DOHH2 (cell line): ENCODE measurements at regions not wholly inside any gene's neighbourhood (a gene's known extent, or its start where the extent isn't known, plus 50 kb on each side); places are given as distances from the start of the nearest gene placed in this dataset.

Experiments
- H3F3A ChIP-seq: fragments of 200-600 bp; sonication (generic), shearing (Covaris generic); 2 replicates; pipeline ENCODE4 v1.6.0; 2016; ENCODE audit warnings: antibody characterized with exemption, mild to moderate bottlenecking; ENCODE audit not compliant: control insufficient read depth, insufficient read depth
- H3K27ac ChIP-seq: fragments of 200-600 bp; sonication (generic); 2 replicates; pipeline ENCODE4 v1.5.1; 2014; ENCODE audit warnings: low read depth, mild to moderate bottlenecking, low read length, moderate library complexity
- H3K27me3 ChIP-seq: fragments of 200-600 bp; sonication (generic); 2 replicates; pipeline ENCODE4 v1.6.1; 2014; ENCODE audit warnings: mild to moderate bottlenecking, low read length, mixed read lengths; ENCODE audit not compliant: control insufficient read depth
- H3K36me3 ChIP-seq: fragments of 200-600 bp; sonication (generic); 2 replicates; pipeline ENCODE4 v1.6.1; 2014; ENCODE audit warnings: mild to moderate bottlenecking, low read length, moderate library complexity, mixed read lengths; ENCODE audit not compliant: control insufficient read depth
- H3K4me1 ChIP-seq: fragments of 200-600 bp; sonication (generic); 2 replicates; pipeline ENCODE4 v1.6.1; 2014; ENCODE audit warnings: mild to moderate bottlenecking, low read length, mixed read lengths; ENCODE audit not compliant: control insufficient read depth
- H3K4me2 ChIP-seq: fragments of 200-600 bp; sonication (generic); 2 replicates; pipeline ENCODE4 v1.6.0; 2014; ENCODE audit warnings: mild to moderate bottlenecking, low read length, moderate library complexity
- H3K4me3 ChIP-seq: fragments of 200-600 bp; sonication (generic); 2 replicates; pipeline ENCODE4 v1.5.1; 2014; ENCODE audit warnings: mild to moderate bottlenecking, low read length, mixed read lengths
- H3K79me2 ChIP-seq: fragments of 200-600 bp; sonication (generic); 2 replicates; pipeline ENCODE4 v1.6.1; 2014; ENCODE audit warnings: mild to moderate bottlenecking, low read length, mixed read lengths; ENCODE audit not compliant: control insufficient read depth
- H3K9me2 ChIP-seq: fragments of 200-600 bp; sonication (generic); replicated peaks from 2 replicates; pipeline ENCODE4 v1.6.1; 2014; ENCODE audit warnings: mild to moderate bottlenecking, low read length, mixed read lengths; ENCODE audit not compliant: control insufficient read depth
- H3K9me3 ChIP-seq: fragments of 200-600 bp; sonication (generic); 2 replicates; pipeline ENCODE4 v1.6.1; 2014; ENCODE audit warnings: antibody characterized with exemption, low read length, mixed read lengths; ENCODE audit not compliant: control insufficient read depth, insufficient read depth
- H4K20me1 ChIP-seq: fragments of 200-600 bp; sonication (generic); 2 replicates; pipeline ENCODE4 v1.6.0; 2014; ENCODE audit warnings: low read depth, mild to moderate bottlenecking, antibody characterized with exemption, low read length, moderate library complexity; ENCODE audit not compliant: control insufficient read depth, insufficient read depth
- CTCF ChIP-seq: fragments of 200-600 bp; sonication (generic); IDR thresholded peaks from one replicate; pipeline ENCODE4 v1.5.1; 2014; ENCODE audit warnings: antibody characterized with exemption, mild to moderate bottlenecking, low read depth, low read length; ENCODE audit not compliant: poor library complexity, severe bottlenecking
- EZH2phosphoT487 ChIP-seq: fragments of 200-600 bp; sonication (generic); IDR thresholded peaks from 2 replicates; pipeline ENCODE4 v1.6.1; 2017; ENCODE audit warnings: borderline replicate concordance, mild to moderate bottlenecking, antibody characterized with exemption, low read length, moderate library complexity, mixed read lengths

GRCh38 chr17:83183951-83184506 is 104.6 kb downstream of the METRNL start:
- Histone ChIP-seq H4K20me1 (no peaks in the 10 kb centered on the region), H3K4me3 (no peak overlapping the region), H3K79me2 (no peaks in the 10 kb centered on the region), H3K27ac (no peak overlapping the region), H3K9me3 (no peaks in the 10 kb centered on the region), H3F3A (no peaks in the 10 kb centered on the region), H3K9me2 (no peaks in the 10 kb centered on the region), H3K4me1 (peaks cover 9% of the 10 kb centered on the region), H3K27me3 (no peaks in the 10 kb centered on the region), H3K4me2 (no peak overlapping the region), H3K36me3 (no peaks in the 10 kb centered on the region)
- TF ChIP-seq CTCF (no peak), EZH2phosphoT487 (no peak)

- Histone ChIP-seq H3K27me3 (no peaks in the 10 kb centered on the region), H3K9me3 (no peaks in the 10 kb centered on the region), H3K79me2 (no peaks in the 10 kb centered on the region), H3K4me2 (no peak overlapping the region), H3F3A (no peaks in the 10 kb centered on the region), H3K4me3 (no peak overlapping the region), H3K36me3 (no peaks in the 10 kb centered on the region), H3K27ac (no peak overlapping the region), H3K4me1 (peaks cover 9% of the 10 kb centered on the region), H4K20me1 (no peaks in the 10 kb centered on the region), H3K9me2 (no peaks in the 10 kb centered on the region)
- no peak for TF ChIP-seq CTCF
- TF ChIP-seq EZH2phosphoT487, result no peak
Measured at GRCh38 chr17:83185023-83186002, 105.9 kb downstream of the METRNL start.

GRCh38 chr17:83186226-83186625 is 106.8 kb downstream of the METRNL start:
- H3K27ac ChIP-seq, result no peak overlapping the region
- H3K79me2 ChIP-seq, result no peaks in the 10 kb centered on the region
- no peaks in the 10 kb centered on the region for H4K20me1 ChIP-seq
- H3K9me3 ChIP-seq, result no peaks in the 10 kb centered on the region
- no peaks in the 10 kb centered on the region for H3K36me3 ChIP-seq
- H3K27me3 ChIP-seq, result no peaks in the 10 kb centered on the region
- H3K4me1 ChIP-seq, result peaks cover 9% of the 10 kb centered on the region
- no peak overlapping the region for H3K4me3 ChIP-seq
- TF ChIP-seq EZH2phosphoT487, result no peak
- no peak for TF ChIP-seq CTCF
- no peaks in the 10 kb centered on the region for H3K9me2 ChIP-seq
- H3K4me2 ChIP-seq, result no peak overlapping the region
- H3F3A ChIP-seq, result no peaks in the 10 kb centered on the region
